SK-N-SH treated with all-trans-retinoic acid at 6 μM for 48 hours (cell line): ENCODE measurements at regions not wholly inside any gene's neighbourhood (a gene's known extent, or its start where the extent isn't known, plus 50 kb on each side); places are given as distances from the start of the nearest gene placed in this dataset.

ENCODE experiments used
- ARNTL ChIP-seq: fragments of 450-650 bp; formaldehyde crosslinking; IDR thresholded peaks from 2 replicates; pipeline ENCODE4 v1.5.0; 2020; ENCODE audit warnings: low read depth, mild to moderate bottlenecking, moderate library complexity, borderline replicate concordance
- RARB ChIP-seq: fragments of 250-450 bp; sonication (Bioruptor Pico); IDR thresholded peaks from 2 replicates; pipeline ENCODE4 v1.8.0; 2021; ENCODE audit warnings: mild to moderate bottlenecking, moderate library complexity
- ZFP3 ChIP-seq: fragments of 250-450 bp; sonication (Bioruptor Pico); IDR thresholded peaks from 2 replicates; pipeline ENCODE4 v1.5.0; 2020; ENCODE audit warnings: mild to moderate bottlenecking, moderate library complexity
- ZFP30 ChIP-seq: fragments of 450-650 bp; formaldehyde crosslinking; IDR thresholded peaks from 2 replicates; pipeline ENCODE4 v1.5.0; 2022; ENCODE audit warnings: mild to moderate bottlenecking, moderate library complexity
- ZNF565 ChIP-seq: fragments of 450-650 bp; formaldehyde crosslinking; conservative IDR thresholded peaks from 2 replicates; pipeline ENCODE4 v1.5.0; 2020; ENCODE audit warnings: low read depth, mild to moderate bottlenecking, moderate library complexity
- ZNF70 ChIP-seq: fragments of 450-650 bp; formaldehyde crosslinking; IDR thresholded peaks from 2 replicates; pipeline ENCODE4 v1.5.0; 2020; ENCODE audit warnings: mild to moderate bottlenecking, moderate library complexity
- TF ChIP-seq, protein P1 (sequence below): fragments of 250-450 bp; sonication (Bioruptor Pico); IDR thresholded peaks from 2 replicates; pipeline ENCODE4 v1.8.0; 2020; ENCODE audit warnings: mild to moderate bottlenecking, moderate library complexity, borderline replicate concordance
- TF ChIP-seq, protein P2 (sequence below): fragments of 250-450 bp; sonication (Bioruptor Pico); IDR thresholded peaks from 2 replicates; pipeline ENCODE4 v1.5.0; 2020; ENCODE audit warnings: mild to moderate bottlenecking, moderate library complexity

DNA sequence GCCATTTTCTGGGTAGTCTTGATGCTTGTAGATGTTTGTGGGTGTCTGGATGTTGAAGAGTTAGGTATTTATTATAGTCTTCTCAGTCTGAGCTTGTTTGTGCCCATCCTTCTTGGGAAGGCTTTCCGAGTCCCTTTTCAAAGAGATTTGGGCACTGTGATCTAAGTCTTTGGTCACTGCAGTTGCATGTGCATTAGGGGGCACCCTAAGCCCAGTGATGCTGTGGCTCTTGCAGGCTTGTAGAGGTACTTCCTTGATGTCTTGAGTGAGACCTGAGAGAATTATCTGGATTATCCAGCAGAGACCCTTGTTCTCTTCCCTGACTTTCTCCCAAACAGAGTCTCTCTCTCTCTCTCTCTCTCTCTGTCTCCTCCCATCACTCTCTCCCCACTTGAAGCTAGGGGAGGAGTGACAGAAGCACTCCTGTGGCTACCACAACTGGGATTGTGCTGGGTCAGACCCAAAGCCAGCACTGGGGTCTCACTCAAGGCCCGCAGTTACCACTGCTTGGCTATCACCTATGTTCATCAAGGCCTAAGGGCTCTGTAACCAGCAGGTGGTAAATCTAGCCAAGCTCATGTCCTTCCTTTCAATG, 68.5 kb downstream of the TMCO5A start:
- TF ChIP-seq, protein P1, sequence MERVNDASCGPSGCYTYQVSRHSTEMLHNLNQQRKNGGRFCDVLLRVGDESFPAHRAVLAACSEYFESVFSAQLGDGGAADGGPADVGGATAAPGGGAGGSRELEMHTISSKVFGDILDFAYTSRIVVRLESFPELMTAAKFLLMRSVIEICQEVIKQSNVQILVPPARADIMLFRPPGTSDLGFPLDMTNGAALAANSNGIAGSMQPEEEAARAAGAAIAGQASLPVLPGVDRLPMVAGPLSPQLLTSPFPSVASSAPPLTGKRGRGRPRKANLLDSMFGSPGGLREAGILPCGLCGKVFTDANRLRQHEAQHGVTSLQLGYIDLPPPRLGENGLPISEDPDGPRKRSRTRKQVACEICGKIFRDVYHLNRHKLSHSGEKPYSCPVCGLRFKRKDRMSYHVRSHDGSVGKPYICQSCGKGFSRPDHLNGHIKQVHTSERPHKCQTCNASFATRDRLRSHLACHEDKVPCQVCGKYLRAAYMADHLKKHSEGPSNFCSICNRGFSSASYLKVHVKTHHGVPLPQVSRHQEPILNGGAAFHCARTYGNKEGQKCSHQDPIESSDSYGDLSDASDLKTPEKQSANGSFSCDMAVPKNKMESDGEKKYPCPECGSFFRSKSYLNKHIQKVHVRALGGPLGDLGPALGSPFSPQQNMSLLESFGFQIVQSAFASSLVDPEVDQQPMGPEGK (CRISPR knock-in tag): no peak
- TF ChIP-seq RARB (CRISPR knock-in tag): no peak
- TF ChIP-seq ZNF70 (CRISPR knock-in tag): no peak
- TF ChIP-seq, protein P2, sequence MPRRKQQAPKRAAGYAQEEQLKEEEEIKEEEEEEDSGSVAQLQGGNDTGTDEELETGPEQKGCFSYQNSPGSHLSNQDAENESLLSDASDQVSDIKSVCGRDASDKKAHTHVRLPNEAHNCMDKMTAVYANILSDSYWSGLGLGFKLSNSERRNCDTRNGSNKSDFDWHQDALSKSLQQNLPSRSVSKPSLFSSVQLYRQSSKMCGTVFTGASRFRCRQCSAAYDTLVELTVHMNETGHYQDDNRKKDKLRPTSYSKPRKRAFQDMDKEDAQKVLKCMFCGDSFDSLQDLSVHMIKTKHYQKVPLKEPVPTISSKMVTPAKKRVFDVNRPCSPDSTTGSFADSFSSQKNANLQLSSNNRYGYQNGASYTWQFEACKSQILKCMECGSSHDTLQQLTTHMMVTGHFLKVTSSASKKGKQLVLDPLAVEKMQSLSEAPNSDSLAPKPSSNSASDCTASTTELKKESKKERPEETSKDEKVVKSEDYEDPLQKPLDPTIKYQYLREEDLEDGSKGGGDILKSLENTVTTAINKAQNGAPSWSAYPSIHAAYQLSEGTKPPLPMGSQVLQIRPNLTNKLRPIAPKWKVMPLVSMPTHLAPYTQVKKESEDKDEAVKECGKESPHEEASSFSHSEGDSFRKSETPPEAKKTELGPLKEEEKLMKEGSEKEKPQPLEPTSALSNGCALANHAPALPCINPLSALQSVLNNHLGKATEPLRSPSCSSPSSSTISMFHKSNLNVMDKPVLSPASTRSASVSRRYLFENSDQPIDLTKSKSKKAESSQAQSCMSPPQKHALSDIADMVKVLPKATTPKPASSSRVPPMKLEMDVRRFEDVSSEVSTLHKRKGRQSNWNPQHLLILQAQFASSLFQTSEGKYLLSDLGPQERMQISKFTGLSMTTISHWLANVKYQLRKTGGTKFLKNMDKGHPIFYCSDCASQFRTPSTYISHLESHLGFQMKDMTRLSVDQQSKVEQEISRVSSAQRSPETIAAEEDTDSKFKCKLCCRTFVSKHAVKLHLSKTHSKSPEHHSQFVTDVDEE (CRISPR knock-in tag): no peak
- TF ChIP-seq ZNF565 (CRISPR knock-in tag): no peak
- TF ChIP-seq ZFP30: no peak
- TF ChIP-seq ZFP3: no peak
- no peak for TF ChIP-seq ARNTL
